MM.1S (cell line): ENCODE measurements at regions not wholly inside any gene's neighbourhood (a gene's known extent, or its start where the extent isn't known, plus 50 kb on each side); places are given as distances from the start of the nearest gene placed in this dataset.

Source experiments
- EZH2 ChIP-seq: fragments of 300-600 bp; sonication (generic); optimal IDR thresholded peaks from 2 replicates; pipeline ENCODE3; 2017; ENCODE audit warnings: low read depth, mild to moderate bottlenecking, antibody characterized with exemption, low read length, mixed read lengths
- EZH2phosphoT487 ChIP-seq: fragments of 300-600 bp; sonication (generic); IDR thresholded peaks from 2 replicates; pipeline ENCODE4 v1.6.1; 2018; ENCODE audit warnings: antibody characterized with exemption, low read length
- TF ChIP-seq, protein P1 (sequence below): fragments of 300-600 bp; sonication (generic); IDR thresholded peaks from 2 replicates; pipeline ENCODE4 v1.5.1; 2016; ENCODE audit warnings: antibody characterized with exemption, low read length, mixed read lengths

- TF ChIP-seq, protein P1, sequence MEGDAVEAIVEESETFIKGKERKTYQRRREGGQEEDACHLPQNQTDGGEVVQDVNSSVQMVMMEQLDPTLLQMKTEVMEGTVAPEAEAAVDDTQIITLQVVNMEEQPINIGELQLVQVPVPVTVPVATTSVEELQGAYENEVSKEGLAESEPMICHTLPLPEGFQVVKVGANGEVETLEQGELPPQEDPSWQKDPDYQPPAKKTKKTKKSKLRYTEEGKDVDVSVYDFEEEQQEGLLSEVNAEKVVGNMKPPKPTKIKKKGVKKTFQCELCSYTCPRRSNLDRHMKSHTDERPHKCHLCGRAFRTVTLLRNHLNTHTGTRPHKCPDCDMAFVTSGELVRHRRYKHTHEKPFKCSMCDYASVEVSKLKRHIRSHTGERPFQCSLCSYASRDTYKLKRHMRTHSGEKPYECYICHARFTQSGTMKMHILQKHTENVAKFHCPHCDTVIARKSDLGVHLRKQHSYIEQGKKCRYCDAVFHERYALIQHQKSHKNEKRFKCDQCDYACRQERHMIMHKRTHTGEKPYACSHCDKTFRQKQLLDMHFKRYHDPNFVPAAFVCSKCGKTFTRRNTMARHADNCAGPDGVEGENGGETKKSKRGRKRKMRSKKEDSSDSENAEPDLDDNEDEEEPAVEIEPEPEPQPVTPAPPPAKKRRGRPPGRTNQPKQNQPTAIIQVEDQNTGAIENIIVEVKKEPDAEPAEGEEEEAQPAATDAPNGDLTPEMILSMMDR, result no peak
- TF ChIP-seq EZH2, result no peak
- TF ChIP-seq EZH2phosphoT487, result no peak
These were observed 101.4 kb upstream of the SIRPA start for GRCh38 chr20:1793821-1794220.
